ENCODE measurements at regions not wholly inside any gene's neighbourhood (a gene's known extent, or its start where the extent isn't known, plus 50 kb on each side); places are given as distances from the start of the nearest gene placed in this dataset.

DNA sequence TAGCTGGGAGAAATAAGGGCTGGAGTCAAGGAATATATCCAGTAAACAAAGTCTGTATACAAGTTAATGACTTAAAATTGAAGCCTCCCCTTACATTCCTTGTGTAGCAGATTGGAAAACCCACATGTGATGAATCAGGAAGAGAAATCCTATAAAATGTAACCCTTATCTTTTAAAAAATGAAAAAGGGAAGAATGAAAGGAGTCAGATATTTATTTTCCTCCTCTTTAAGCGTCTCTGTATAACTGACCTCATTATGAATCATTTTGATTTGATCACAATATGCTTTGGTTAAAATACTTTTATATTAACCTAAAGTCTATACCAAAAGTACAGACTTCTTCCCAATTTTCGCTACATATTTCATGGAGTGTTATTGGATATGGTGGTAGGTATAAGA is 316.3 kb upstream of the STAC start:
- TF ChIP-seq SP2 (tag by site-specific recombination; IDR thresholded peaks at IDR 0.05) (no peak), ZNF600 (tag by site-specific recombination; IDR thresholded peaks at IDR 0.05) (no peak), ZNF473 (tag by site-specific recombination; IDR thresholded peaks at IDR 0.05) (no peak), KLF9 (tag by site-specific recombination; IDR thresholded peaks at IDR 0.05; ENCODE audit: low read depth) (no peak), HOXA7 (CRISPR knock-in tag; IDR thresholded peaks at IDR 0.05; ENCODE audit: borderline replicate concordance) (no peak)
- TF ChIP-seq, protein P1, sequence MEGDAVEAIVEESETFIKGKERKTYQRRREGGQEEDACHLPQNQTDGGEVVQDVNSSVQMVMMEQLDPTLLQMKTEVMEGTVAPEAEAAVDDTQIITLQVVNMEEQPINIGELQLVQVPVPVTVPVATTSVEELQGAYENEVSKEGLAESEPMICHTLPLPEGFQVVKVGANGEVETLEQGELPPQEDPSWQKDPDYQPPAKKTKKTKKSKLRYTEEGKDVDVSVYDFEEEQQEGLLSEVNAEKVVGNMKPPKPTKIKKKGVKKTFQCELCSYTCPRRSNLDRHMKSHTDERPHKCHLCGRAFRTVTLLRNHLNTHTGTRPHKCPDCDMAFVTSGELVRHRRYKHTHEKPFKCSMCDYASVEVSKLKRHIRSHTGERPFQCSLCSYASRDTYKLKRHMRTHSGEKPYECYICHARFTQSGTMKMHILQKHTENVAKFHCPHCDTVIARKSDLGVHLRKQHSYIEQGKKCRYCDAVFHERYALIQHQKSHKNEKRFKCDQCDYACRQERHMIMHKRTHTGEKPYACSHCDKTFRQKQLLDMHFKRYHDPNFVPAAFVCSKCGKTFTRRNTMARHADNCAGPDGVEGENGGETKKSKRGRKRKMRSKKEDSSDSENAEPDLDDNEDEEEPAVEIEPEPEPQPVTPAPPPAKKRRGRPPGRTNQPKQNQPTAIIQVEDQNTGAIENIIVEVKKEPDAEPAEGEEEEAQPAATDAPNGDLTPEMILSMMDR (tag by site-specific recombination; IDR thresholded peaks at IDR 0.05) = no peak
- TF ChIP-seq, protein P2, sequence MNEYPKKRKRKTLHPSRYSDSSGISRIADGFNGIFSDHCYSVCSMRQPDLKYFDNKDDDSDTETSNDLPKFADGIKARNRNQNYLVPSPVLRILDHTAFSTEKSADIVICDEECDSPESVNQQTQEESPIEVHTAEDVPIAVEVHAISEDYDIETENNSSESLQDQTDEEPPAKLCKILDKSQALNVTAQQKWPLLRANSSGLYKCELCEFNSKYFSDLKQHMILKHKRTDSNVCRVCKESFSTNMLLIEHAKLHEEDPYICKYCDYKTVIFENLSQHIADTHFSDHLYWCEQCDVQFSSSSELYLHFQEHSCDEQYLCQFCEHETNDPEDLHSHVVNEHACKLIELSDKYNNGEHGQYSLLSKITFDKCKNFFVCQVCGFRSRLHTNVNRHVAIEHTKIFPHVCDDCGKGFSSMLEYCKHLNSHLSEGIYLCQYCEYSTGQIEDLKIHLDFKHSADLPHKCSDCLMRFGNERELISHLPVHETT (tag by site-specific recombination; IDR thresholded peaks at IDR 0.05) = no peak

All from HEK293 (cell line).